HFF-Myc (cell line): ENCODE measurements at regions not wholly inside any gene's neighbourhood (a gene's known extent, or its start where the extent isn't known, plus 50 kb on each side); places are given as distances from the start of the nearest gene placed in this dataset.

Source experiments
- DNase-seq: peaks from one replicate; pipeline ENCODE4 v3.0.0-alpha.2; 2011; ENCODE audit warnings: low read depth; ENCODE audit errors: extremely low read depth
- H3K4me3 ChIP-seq: replicated peaks from 2 replicates; pipeline ENCODE4 v1.5.1; 2011; ENCODE audit warnings: low read depth, mild to moderate bottlenecking, control low read depth, low read length
- CTCF ChIP-seq: IDR thresholded peaks from 2 replicates; pipeline ENCODE4 v1.5.1; 2012; ENCODE audit warnings: mild to moderate bottlenecking, low read depth, low read length, control low read depth; ENCODE audit errors: missing control alignments

GRCh38 chr9:111144741-111145140 lies 106.5 kb upstream of the LPAR1 start:
- TF ChIP-seq CTCF: no peak
- no peak overlapping the region for H3K4me3 ChIP-seq
- DNase-seq: no peak

- no peak for DNase-seq
- H3K4me3 ChIP-seq: no peak overlapping the region
- TF ChIP-seq CTCF: no peak
Measured at GRCh38 chr9:111136180-111136579, 97.9 kb upstream of the LPAR1 start.

GRCh38 chr9:111131211-111131610 lies 92.9 kb upstream of the LPAR1 start:
- DNase-seq: no peak
- no peak overlapping the region for H3K4me3 ChIP-seq
- TF ChIP-seq CTCF: no peak

- no peak for DNase-seq
- TF ChIP-seq CTCF: no peak
- H3K4me3 ChIP-seq: no peak overlapping the region
Measured at GRCh38 chr9:111120526-111120925, 82.3 kb upstream of the LPAR1 start.

GRCh38 chr9:111118256-111118948 lies 80.1 kb upstream of the LPAR1 start:
- TF ChIP-seq CTCF: no peak
- no peak for DNase-seq
- no peak overlapping the region for H3K4me3 ChIP-seq

GRCh38 chr9:111114486-111114885 lies 76.2 kb upstream of the LPAR1 start:
- TF ChIP-seq CTCF: no peak
- no peak overlapping the region for H3K4me3 ChIP-seq
- DNase-seq: no peak

GRCh38 chr9:111113712-111114111 lies 75.4 kb upstream of the LPAR1 start:
- no peak for TF ChIP-seq CTCF
- no peak for DNase-seq
- H3K4me3 ChIP-seq: no peak overlapping the region
